Osteoblast (primary cell): ENCODE measurements at regions not wholly inside any gene's neighbourhood (a gene's known extent, or its start where the extent isn't known, plus 50 kb on each side); places are given as distances from the start of the nearest gene placed in this dataset.
"Not testable (repeated sequence)": the region's sequence is repeated elsewhere in the genome, so short reads cannot be mapped to it uniquely, and the experiment has no call there.

Experiments
- DNase-seq: peaks from one replicate; pipeline ENCODE4 v3.0.0; 2011; ENCODE audit warnings: low spot score, mixed read lengths; ENCODE audit not compliant: insufficient read length; ENCODE audit errors: missing footprints
- H2AFZ ChIP-seq: 2 replicates; pipeline ENCODE4 v1.6.0; 2011; ENCODE audit warnings: mild to moderate bottlenecking, low read length
- H3K27ac ChIP-seq: 2 replicates; pipeline ENCODE4 v1.5.1; 2011; ENCODE audit warnings: mild to moderate bottlenecking, low read depth, low read length, moderate library complexity
- H3K27me3 ChIP-seq: 2 replicates; pipeline ENCODE4 v1.6.0; 2012; ENCODE audit warnings: mild to moderate bottlenecking, control low read depth, inconsistent platforms, low read length, moderate library complexity; ENCODE audit not compliant: insufficient read depth
- H3K36me3 ChIP-seq: 2 replicates; pipeline ENCODE4 v1.5.1; 2011; ENCODE audit warnings: mild to moderate bottlenecking, low read length, control low read depth, moderate library complexity; ENCODE audit not compliant: insufficient read depth
- H3K4me1 ChIP-seq: 2 replicates; pipeline ENCODE4 v1.5.1; 2011; ENCODE audit warnings: mild to moderate bottlenecking, low read length, control low read depth, moderate library complexity; ENCODE audit not compliant: insufficient read depth
- H3K4me2 ChIP-seq: 2 replicates; pipeline ENCODE4 v1.6.0; 2011; ENCODE audit warnings: mild to moderate bottlenecking, low read length; ENCODE audit not compliant: insufficient read depth
- H3K4me3 ChIP-seq: fragments of 200-600 bp; sonication (generic); 3 replicates; pipeline ENCODE4 v1.5.1; 2012; ENCODE audit warnings: mild to moderate bottlenecking, low read length, inconsistent platforms; ENCODE audit not compliant: insufficient read depth
- H3K79me2 ChIP-seq: 2 replicates; pipeline ENCODE4 v1.6.0; 2012; ENCODE audit warnings: mild to moderate bottlenecking, low read length, control low read depth, inconsistent platforms; ENCODE audit not compliant: insufficient read depth
- H3K9me3 ChIP-seq: 2 replicates; pipeline ENCODE4 v1.5.1; 2011; ENCODE audit warnings: low read depth, low read length, control low read depth
- H4K20me1 ChIP-seq: 2 replicates; pipeline ENCODE4 v1.6.0; 2012; ENCODE audit warnings: mild to moderate bottlenecking, low read length, control low read depth; ENCODE audit not compliant: insufficient read depth
- TF ChIP-seq, protein P1 (sequence below): IDR thresholded peaks from 2 replicates; pipeline ENCODE4 v1.5.1; 2011; ENCODE audit warnings: mild to moderate bottlenecking, low read depth, low read length, moderate library complexity; ENCODE audit errors: extremely low read depth

DNA sequence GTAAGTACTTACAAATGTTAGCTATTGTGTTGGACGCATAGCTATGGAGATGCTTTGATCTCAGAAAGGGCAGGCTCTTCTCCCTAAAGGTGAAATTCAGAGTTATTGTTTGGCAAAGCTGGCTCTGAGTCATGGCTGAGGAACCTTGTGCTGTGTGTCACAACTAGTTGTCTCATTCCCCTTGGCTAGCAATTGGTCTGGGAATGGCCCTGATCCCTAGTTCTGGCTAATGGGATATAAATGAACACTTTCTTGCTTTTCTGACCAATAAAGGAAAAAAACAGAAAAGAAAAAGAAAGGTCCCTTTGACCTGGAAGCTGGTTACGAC lies 210.6 kb downstream of the MAP2K4 start:
- Histone ChIP-seq H2AFZ (no peak overlapping the region), H4K20me1 (no peaks in the 10 kb centered on the region), H3K79me2 (no peaks in the 10 kb centered on the region), H3K4me1 (no peaks in the 10 kb centered on the region), H3K27ac (no peak overlapping the region), H3K36me3 (no peaks in the 10 kb centered on the region), H3K4me3 (no peak overlapping the region), H3K4me2 (no peak overlapping the region), H3K9me3 (no peaks in the 10 kb centered on the region), H3K27me3 (no peaks in the 10 kb centered on the region)
- no peak for DNase-seq
- TF ChIP-seq, protein P1, sequence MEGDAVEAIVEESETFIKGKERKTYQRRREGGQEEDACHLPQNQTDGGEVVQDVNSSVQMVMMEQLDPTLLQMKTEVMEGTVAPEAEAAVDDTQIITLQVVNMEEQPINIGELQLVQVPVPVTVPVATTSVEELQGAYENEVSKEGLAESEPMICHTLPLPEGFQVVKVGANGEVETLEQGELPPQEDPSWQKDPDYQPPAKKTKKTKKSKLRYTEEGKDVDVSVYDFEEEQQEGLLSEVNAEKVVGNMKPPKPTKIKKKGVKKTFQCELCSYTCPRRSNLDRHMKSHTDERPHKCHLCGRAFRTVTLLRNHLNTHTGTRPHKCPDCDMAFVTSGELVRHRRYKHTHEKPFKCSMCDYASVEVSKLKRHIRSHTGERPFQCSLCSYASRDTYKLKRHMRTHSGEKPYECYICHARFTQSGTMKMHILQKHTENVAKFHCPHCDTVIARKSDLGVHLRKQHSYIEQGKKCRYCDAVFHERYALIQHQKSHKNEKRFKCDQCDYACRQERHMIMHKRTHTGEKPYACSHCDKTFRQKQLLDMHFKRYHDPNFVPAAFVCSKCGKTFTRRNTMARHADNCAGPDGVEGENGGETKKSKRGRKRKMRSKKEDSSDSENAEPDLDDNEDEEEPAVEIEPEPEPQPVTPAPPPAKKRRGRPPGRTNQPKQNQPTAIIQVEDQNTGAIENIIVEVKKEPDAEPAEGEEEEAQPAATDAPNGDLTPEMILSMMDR: no peak

DNA sequence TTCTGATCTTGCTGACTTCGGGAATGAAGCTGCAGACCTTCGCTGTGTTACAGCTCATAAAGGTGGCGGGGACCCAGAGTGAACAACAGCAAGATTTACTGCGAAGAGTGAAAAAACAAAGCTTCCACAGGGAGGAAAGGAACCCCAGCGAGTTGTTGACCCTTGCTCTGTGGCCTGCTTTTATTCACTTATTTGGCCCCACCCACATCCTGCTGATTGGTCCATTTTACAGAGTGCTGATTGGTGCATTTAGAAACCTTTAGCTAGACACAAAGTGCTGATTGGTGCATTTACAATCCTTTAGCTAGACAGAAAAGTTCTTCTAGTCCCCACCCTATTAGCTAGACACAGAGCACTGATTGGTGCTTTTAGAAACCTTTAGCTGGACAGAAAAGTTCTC lies 218.3 kb downstream of the MAP2K4 start:
- H3K79me2 ChIP-seq, H3K4me3 ChIP-seq, DNase-seq, H3K9me3 ChIP-seq, H3K36me3 ChIP-seq, H3K27me3 ChIP-seq, H4K20me1 ChIP-seq, H3K4me2 ChIP-seq, H3K4me1 ChIP-seq, H3K27ac ChIP-seq, H2AFZ ChIP-seq: not testable (repeated sequence)

DNA sequence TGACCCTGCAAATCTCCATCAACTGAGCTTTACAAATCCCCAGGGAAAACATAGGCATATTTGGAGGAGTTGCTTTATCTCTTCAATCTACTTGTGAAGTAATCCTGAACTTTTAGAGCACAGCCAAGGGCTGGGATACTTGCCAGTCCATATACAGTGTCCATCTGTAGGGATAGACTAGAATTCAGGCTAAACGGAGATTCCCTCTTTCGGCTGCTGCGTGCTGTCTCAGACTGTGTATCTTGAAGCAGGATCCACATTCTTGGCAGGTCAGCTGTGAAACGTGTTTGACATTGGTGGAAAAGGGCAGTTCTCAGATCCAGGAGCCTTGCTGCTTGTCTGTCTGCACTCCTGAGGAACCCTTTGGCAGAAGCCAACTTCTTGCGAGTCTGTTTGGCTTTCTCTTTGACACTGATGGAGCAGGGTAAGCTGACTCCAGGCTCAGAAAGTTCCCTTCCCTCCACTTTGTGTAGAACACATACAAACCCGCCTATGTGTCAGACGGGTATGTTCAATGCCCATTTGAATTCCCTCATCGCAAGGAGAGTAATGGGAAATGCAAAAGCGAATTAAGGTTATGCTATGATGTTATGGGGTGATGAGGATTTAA lies 221.8 kb downstream of the MAP2K4 start:
- DNase-seq: no peak
- Histone ChIP-seq H3K36me3 (no peaks in the 10 kb centered on the region), H3K4me3 (no peak overlapping the region), H3K9me3 (no peaks in the 10 kb centered on the region), H3K79me2 (no peaks in the 10 kb centered on the region), H3K27me3 (no peaks in the 10 kb centered on the region), H4K20me1 (no peaks in the 10 kb centered on the region), H3K27ac (no peak overlapping the region), H3K4me1 (no peaks in the 10 kb centered on the region), H2AFZ (no peak overlapping the region), H3K4me2 (no peak overlapping the region)
- TF ChIP-seq, protein P1: no peak

DNA sequence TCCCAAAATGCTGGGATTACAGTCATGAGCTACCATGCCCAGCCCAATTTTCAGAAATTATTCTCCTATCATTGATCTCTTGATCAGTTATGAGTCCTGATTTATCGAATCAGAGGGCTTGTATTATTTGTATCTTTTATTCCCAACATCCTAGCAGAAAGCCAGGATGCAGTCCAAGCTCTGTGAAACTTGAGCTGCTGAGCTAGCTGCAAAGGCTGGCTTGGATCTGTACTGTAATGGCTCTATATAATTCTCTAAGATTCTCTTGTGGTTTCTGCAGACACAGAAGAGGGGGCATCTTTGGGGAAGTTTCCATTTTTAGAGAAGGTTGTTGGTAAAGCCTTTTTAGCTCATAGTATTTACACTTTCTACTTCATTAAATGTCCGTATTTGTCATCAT lies 227.1 kb downstream of the MAP2K4 start:
- Histone ChIP-seq H3K27me3 (no peaks in the 10 kb centered on the region), H2AFZ (no peak overlapping the region), H3K36me3 (no peaks in the 10 kb centered on the region), H3K9me3 (no peaks in the 10 kb centered on the region), H4K20me1 (no peaks in the 10 kb centered on the region), H3K4me1 (no peaks in the 10 kb centered on the region), H3K4me2 (no peak overlapping the region), H3K79me2 (no peaks in the 10 kb centered on the region), H3K4me3 (no peak overlapping the region), H3K27ac (no peak overlapping the region)
- no peak for DNase-seq
- TF ChIP-seq, protein P1: no peak

DNA sequence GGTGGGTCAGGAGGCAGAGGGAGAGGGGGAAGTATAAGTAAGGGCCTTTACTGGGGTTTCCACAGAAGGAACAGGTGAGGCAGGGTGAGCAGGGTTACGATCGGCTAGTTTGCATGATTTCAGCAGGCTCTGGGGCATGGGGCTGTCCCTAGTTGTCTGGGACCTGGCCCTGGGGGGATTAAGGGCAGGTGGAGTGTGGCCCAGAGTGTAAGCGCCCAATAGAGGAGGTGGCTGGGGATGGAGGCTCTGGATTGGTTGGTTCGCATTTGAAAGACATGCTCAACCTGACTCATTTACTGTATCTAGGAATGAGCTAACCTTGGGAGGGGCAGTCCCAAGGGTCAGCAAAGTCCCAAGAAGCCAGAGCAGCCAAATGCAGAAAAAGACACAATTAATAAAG lies 230.3 kb downstream of the MAP2K4 start:
- no peak overlapping the region for H3K4me3 ChIP-seq
- no peak overlapping the region for H2AFZ ChIP-seq
- no peaks in the 10 kb centered on the region for H3K9me3 ChIP-seq
- DNase-seq: no peak
- no peak overlapping the region for H3K4me2 ChIP-seq
- TF ChIP-seq, protein P1: no peak
- no peaks in the 10 kb centered on the region for H3K27me3 ChIP-seq
- H3K4me1 ChIP-seq: no peaks in the 10 kb centered on the region
- no peaks in the 10 kb centered on the region for H4K20me1 ChIP-seq
- no peaks in the 10 kb centered on the region for H3K36me3 ChIP-seq
- no peaks in the 10 kb centered on the region for H3K79me2 ChIP-seq
- H3K27ac ChIP-seq: no peak overlapping the region
